Pancreas (tissue), 10 donors: ENCODE measurements at regions not wholly inside any gene's neighbourhood (a gene's known extent, or its start where the extent isn't known, plus 50 kb on each side); places are given as distances from the start of the nearest gene placed in this dataset.

ENCODE experiments used
- ATAC-seq, 4 donors: fragments of 200-7000 bp; cut with Tn5 transposase; one replicate each; pipeline versions ENCODE4 v1.8.0 to v1.9.1; 2020; ENCODE audit warnings: mild to moderate bottlenecking in 4 of 4, moderate library complexity in 4 of 4
- DNase-seq, 6 donors: peaks; one replicate each; pipeline ENCODE4 v3.0.0-alpha.2; 2020
- FAIRE-seq: peaks from 2 replicates; lab custom pipeline; 2012; peaks lifted over from hg19 to GRCh38; lab: Jason Lieb, UNC
- H3K27ac ChIP-seq, 4 donors: fragments of 200-600 bp; sonication (generic); 1 replicate in 3 of 4; 2 replicates in 1 of 4; pipeline versions ENCODE4 v1.5.0 to v1.8.0; 2020
- H3K27me3 ChIP-seq, 4 donors: fragments of 200-600 bp; one replicate each; pipeline ENCODE4 v1.8.0; 2021
- H3K36me3 ChIP-seq, 3 donors: fragments of 200-600 bp; sonication (generic) in 1 of 3; one replicate each; pipeline versions ENCODE4 v1.5.0 to v1.8.0; 2020 to 2021
- H3K4me1 ChIP-seq, 3 donors: fragments of 200-600 bp; one replicate each; pipeline ENCODE4 v1.8.0; 2021
- H3K4me3 ChIP-seq, 4 donors: fragments of 200-600 bp; sonication (generic) in 2 of 4; one replicate each; pipeline versions ENCODE4 v1.5.0 to v1.8.0; 2020 to 2021
- H3K9me3 ChIP-seq, 4 donors: fragments of 200-600 bp; one replicate each; pipeline ENCODE4 v1.8.0; 2021
- WGBS, 2 donors: extraction: QIAGEN DNeasy Blood & Tissue Kit; methylation state at CpG; one replicate each; pipeline ENCODE4 v1.1.7; 2013; 5-methylcytosine and 5-hydroxymethylcytosine counted together
- intact Hi-C, 3 donors: fragments of 100-400 bp; cut with DNase I; formaldehyde crosslinking; loops; one replicate each; pipeline versions ENCODE4 v1.11.1 to v1.14.2; 2022
- TF ChIP-seq, protein P1 (sequence below), 4 donors: fragments of 200-600 bp; sonication (generic) in 3 of 4; IDR thresholded peaks; one replicate each; pipeline versions ENCODE4 v1.5.0 to v1.8.0; 2021; ENCODE audit warnings: antibody characterized with exemption in 4 of 4
- donor health status: healthy with polysubstance abuse.
- donor health status: DM: no; HTN: no; CAD: no; lungs with moderate emphysema.
- donor health status: DM: no; HTN: no; CAD: no.
- donor health status: control.
- donor health status: control.
- donor health status: Bipolar disorder and iron deficiency.
- donor health status: DM: yes; HTN: yes; CAD: no.
- donor health status: DM: no; HTN: no; CAD: no.
- donor health status: DM: no; HTN: no; CAD: no.
- donor health status: DM: yes; HTN: yes; CAD: no.

DNA sequence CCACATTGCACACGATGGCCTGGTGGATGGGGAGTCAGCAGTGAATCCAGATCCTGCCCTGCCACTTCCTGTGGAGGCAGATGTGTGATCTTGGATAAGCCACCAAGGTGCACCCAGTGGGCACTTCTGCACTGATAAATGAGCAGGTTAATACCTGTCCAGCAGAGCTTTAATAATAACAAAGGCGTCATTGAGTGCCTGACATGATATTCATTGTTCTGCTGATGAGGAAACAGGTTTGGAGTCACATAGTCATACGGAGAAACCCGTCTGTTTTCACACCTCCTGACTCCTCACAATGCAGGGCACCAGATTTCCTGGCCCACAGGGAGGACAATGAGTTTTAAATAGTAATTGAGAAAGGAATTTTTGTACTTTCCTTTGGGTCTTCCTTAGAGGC is 324.6 kb upstream of the CDH5 start:
- Histone ChIP-seq H3K4me1 (no peaks in the 10 kb centered on the region), H3K27me3 (no peaks in the 10 kb centered on the region), H3K9me3 (no peaks in the 10 kb centered on the region), H3K27ac (no peak overlapping the region), H3K36me3 (no peaks in the 10 kb centered on the region), H3K4me3 (no peak overlapping the region)
- TF ChIP-seq, protein P1, sequence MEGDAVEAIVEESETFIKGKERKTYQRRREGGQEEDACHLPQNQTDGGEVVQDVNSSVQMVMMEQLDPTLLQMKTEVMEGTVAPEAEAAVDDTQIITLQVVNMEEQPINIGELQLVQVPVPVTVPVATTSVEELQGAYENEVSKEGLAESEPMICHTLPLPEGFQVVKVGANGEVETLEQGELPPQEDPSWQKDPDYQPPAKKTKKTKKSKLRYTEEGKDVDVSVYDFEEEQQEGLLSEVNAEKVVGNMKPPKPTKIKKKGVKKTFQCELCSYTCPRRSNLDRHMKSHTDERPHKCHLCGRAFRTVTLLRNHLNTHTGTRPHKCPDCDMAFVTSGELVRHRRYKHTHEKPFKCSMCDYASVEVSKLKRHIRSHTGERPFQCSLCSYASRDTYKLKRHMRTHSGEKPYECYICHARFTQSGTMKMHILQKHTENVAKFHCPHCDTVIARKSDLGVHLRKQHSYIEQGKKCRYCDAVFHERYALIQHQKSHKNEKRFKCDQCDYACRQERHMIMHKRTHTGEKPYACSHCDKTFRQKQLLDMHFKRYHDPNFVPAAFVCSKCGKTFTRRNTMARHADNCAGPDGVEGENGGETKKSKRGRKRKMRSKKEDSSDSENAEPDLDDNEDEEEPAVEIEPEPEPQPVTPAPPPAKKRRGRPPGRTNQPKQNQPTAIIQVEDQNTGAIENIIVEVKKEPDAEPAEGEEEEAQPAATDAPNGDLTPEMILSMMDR (IDR thresholded peaks at IDR 0.05), result no peak
- WGBS, 2 donors, result 29 to 32% methylated on average over 4 of the region's 4 CpGs
- ATAC-seq, result no peak
- no peak for FAIRE-seq
- DNase-seq, result no peak
- intact Hi-C loops, result no loop called here

DNA sequence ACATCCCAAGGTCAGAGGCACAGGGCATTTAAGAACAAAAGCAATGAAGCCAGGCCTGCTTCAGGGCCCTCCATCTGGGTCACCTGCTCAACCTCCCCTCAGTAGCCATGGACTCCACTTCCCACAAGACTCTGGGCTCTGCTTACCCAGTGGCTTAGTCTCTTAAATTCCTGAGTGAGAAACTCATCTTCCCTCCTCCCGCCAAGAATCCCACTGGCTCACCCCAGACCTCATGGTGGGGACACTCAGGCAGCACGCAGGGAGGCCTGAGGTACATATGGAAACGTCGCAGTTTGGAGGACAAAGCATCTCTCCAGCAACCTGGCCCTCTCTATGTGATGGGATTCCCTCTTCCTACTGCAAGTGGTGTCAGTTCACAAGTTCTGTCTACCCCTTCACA is 326.7 kb upstream of the CDH5 start:
- intact Hi-C loops, result no loop called here
- FAIRE-seq (no peak), DNase-seq (no peak)

DNA sequence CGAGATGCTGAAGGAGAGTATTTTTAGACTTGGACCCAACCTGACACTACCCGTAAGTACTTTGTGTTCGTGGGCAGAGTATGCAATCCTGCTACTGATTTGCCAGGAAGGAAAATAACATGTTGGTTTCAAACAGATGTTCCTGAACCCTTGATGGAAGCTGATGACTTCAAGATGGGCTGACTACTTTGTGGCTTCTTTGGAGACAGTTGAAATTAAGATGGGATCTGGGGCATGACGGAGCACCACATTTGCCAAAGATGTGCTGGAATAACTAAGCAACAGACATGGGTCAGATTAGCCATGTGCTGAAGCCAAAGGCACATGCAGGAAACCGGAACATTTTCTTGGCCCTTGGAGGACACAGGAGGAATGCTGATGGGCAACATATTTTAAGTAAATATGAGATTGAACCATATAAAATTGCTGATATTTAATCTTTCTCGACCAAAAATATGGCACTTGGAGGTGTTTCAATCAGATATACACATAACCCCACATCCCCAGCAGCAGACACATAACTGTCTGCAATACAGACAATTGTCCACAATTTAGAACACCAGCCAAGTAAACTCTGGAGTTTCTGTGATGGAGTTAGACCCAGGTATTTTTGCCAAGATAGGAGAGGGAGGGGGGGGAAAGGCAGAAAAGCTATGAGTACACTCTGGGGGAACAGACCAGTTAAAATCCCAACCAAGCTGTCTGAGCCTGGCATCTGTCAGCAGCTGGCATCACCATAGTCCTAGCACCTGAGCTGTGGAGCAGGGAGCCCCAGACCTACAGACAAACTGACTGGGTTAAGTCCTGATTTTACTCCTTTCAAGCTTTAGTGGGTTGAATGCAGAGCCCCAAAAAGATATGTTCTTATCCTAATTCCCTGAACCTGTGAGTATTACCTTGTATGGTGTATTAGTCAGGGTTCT is 329.4 kb upstream of the CDH5 start:
- Histone ChIP-seq H3K27me3 (no peaks in the 10 kb centered on the region), H3K27ac (peak overlapping the region in 1 of 4 donors; percentile 4), H3K4me3 (no peak overlapping the region), H3K36me3 (no peaks in the 10 kb centered on the region), H3K9me3 (no peaks in the 10 kb centered on the region), H3K4me1 (no peaks in the 10 kb centered on the region)
- FAIRE-seq (no peak), ATAC-seq (no peak), DNase-seq (no peak)
- WGBS, 2 donors, result 37 to 52% methylated on average over 6 of the region's 6 CpGs
- TF ChIP-seq, protein P1 (IDR thresholded peaks at IDR 0.05), result no peak
- intact Hi-C loops, result no loop called here

More for the DNA sequence above, 326.7 kb upstream of the CDH5 start:
- TF ChIP-seq, protein P1 (IDR thresholded peaks at IDR 0.05), result no peak
- Histone ChIP-seq H3K4me1 (no peaks in the 10 kb centered on the region), H3K4me3 (no peak overlapping the region), H3K9me3 (no peaks in the 10 kb centered on the region), H3K27me3 (no peaks in the 10 kb centered on the region), H3K27ac (no peak overlapping the region), H3K36me3 (no peaks in the 10 kb centered on the region)
- WGBS, 2 donors, result 61 to 71% methylated on average over 4 of the region's 4 CpGs
- no peak for ATAC-seq

DNA sequence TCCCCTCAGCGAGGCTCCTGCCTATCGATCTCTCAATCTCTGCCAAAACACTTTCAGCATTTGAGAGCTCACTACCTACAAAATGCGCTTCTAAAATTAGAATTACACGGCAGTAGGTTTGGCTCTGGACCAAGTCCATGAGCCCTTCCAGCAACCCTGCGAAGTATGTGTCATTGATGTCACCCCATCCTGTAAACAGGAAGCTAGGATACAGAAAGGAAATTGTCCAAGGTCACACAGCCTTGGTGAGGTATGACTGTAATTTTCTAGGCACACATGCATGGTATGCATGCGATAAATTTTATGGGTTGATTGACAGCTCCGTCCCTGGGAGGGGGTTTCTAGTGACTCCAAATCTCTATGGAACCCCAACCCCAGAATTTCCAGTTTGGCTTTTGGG is 330.3 kb upstream of the CDH5 start:
- FAIRE-seq (no peak), DNase-seq (no peak), ATAC-seq (peak in 1 of 4 donors; percentile 44)
- H3K36me3 ChIP-seq, result no peaks in the 10 kb centered on the region
- H3K27me3 ChIP-seq, result no peaks in the 10 kb centered on the region
- intact Hi-C loops, result no loop called here
- no peak overlapping the region for H3K4me3 ChIP-seq
- no peak overlapping the region for H3K27ac ChIP-seq
- 43 to 57% methylated on average over 7 of the region's 7 CpGs for WGBS, 2 donors
- H3K4me1 ChIP-seq, result no peaks in the 10 kb centered on the region
- TF ChIP-seq, protein P1 (IDR thresholded peaks at IDR 0.05), result no peak
- H3K9me3 ChIP-seq, result no peaks in the 10 kb centered on the region

DNA sequence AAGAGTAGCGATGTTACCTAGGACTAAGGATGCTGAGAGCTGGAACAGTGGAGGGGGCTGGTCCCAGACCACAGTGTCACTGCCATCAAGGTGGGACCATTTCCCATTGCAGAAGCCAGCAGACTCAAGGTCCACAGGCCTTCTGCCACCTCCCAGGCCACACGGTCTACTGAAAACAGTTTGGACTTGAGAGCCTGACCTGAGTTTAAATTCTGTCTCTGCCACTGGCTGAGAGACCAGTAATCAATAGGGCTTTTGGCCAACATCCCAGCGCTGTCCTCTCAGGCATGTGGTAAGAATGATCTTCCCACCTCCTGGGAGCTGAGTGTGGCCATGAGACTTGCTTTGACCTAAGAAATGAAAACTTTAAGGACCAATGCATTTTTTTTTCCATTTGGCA is 331.4 kb upstream of the CDH5 start:
- DNase-seq (no peak), FAIRE-seq (no peak)

More for the DNA sequence above, 331.4 kb upstream of the CDH5 start:
- Histone ChIP-seq H3K4me1 (no peaks in the 10 kb centered on the region), H3K4me3 (no peak overlapping the region), H3K36me3 (no peaks in the 10 kb centered on the region), H3K27me3 (no peaks in the 10 kb centered on the region), H3K9me3 (no peaks in the 10 kb centered on the region), H3K27ac (no peak overlapping the region)
- WGBS, 2 donors, result 55 to 62% methylated on average over 3 of the region's 3 CpGs
- ATAC-seq, result no peak
- TF ChIP-seq, protein P1 (IDR thresholded peaks at IDR 0.05), result no peak
- intact Hi-C loops, result no loop called here
